Ascending aorta (tissue), 2 donors: ENCODE measurements at regions not wholly inside any gene's neighbourhood (a gene's known extent, or its start where the extent isn't known, plus 50 kb on each side); places are given as distances from the start of the nearest gene placed in this dataset.

Experiments
- DNase-seq, 2 donors: peaks; one replicate each; pipeline ENCODE4 v3.0.0-alpha.2; 2019; ENCODE audit warnings: low spot score in 2 of 2
- H3K27ac ChIP-seq, 2 donors: fragments of 200-600 bp; sonication (generic); one replicate each; pipeline ENCODE4 v1.5.1; 2016 to 2017; ENCODE audit warnings: mild to moderate bottlenecking in 1 of 2
- H3K27me3 ChIP-seq: fragments of 200-600 bp; sonication (generic); one replicate; pipeline ENCODE4 v1.5.1; 2017
- H3K36me3 ChIP-seq, 2 donors: fragments of 200-600 bp; sonication (generic); one replicate each; pipeline ENCODE4 v1.5.1; 2016
- H3K4me1 ChIP-seq, 2 donors: fragments of 200-600 bp; sonication (generic); one replicate each; pipeline ENCODE4 v1.5.1; 2016 to 2017; ENCODE audit warnings: mild to moderate bottlenecking in 1 of 2
- H3K4me3 ChIP-seq, 2 donors: fragments of 200-600 bp; sonication (generic); one replicate each; pipeline ENCODE4 v1.5.1; 2016 to 2017; ENCODE audit warnings: mild to moderate bottlenecking in 1 of 2
- H3K9me3 ChIP-seq, 2 donors: fragments of 200-600 bp; sonication (generic); one replicate each; pipeline ENCODE4 v1.5.1; 2016
- CTCF ChIP-seq, 3 experiments: fragments of 200-600 bp in 2 of 3; fragments of 450-650 bp in 1 of 3; sonication (generic) in 2 of 3; IDR thresholded peaks; one replicate each; pipeline ENCODE4 v1.5.1; 2016 to 2019; ENCODE audit warnings: antibody characterized with exemption in 3 of 3, mild to moderate bottlenecking in 1 of 3, moderate library complexity in 1 of 3
- intact Hi-C: fragments of 100-400 bp; cut with DNase I; formaldehyde crosslinking; loops from one replicate; pipeline ENCODE4 v1.15.1; 2023

DNA sequence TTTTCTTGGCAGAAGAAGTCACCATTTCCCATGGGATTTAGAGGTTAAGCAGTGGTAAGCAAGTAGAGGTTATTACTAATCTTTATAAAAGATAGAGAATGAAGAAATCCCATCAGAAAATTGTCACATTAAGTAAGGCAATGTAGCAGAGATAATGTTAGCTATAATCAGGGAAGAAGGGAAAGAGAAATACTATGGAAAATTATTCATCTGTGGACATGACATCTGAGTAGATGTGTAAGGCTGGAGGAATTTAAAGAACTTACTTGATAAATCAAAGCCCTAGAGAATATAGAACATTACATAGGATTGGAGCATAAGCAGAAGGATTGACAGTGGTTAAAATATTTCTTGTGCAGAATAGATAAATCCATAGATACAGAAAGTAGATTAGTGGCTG is 553.1 kb upstream of the CBLB start:
- TF ChIP-seq CTCF (IDR thresholded peaks at IDR 0.05): no peak
- no peaks in the 10 kb centered on the region for H3K36me3 ChIP-seq
- no peak overlapping the region for H3K4me3 ChIP-seq
- H3K9me3 ChIP-seq: no peaks in the 10 kb centered on the region
- H3K4me1 ChIP-seq: no peaks in the 10 kb centered on the region
- H3K27me3 ChIP-seq: no peaks in the 10 kb centered on the region
- no peak for DNase-seq
- no peak overlapping the region for H3K27ac ChIP-seq
- intact Hi-C loops: no loop called here

DNA sequence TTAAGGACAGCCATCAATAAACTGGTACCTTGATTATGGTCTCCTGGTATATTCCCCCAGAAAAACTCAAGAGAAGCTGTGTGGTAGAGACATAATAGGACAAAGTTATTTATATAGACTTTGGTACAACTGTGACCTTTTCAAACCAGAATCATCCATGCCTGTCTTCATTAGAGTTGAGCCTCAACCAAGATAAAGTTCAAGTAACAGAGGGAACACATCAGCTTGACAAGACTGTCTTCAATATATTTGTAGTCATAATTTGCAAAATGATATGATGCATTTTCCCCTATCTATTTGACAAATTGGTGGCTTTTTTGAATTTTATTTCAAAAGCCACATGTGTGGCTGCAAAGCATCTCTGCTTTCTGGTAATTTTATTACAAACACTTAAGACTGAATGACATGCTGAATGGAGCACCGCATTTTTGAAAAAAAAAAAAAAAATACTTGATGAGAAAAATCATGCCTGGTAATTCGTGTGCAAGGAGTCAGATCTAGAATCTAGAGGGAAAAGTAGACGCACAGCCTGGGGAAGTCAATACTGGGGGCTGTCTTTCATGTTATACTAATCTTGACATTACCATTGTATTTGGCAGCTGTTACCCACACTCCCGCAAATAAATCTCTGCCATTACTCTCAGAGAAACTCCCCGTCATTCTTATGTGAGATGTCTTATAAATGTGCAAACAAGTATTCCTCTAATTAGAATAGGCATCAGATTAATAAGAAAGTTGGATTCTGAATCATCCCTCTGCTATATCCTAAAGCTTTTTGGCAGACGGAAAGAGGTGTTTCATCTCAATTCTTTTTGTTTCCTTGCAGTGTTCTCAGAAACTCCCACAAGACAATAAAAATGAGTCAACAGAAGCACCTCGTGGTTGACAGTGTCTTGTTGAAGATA is 554.8 kb upstream of the CBLB start:
- no peaks in the 10 kb centered on the region for H3K4me1 ChIP-seq
- no peaks in the 10 kb centered on the region for H3K36me3 ChIP-seq
- H3K4me3 ChIP-seq: no peak overlapping the region
- no peak for DNase-seq
- intact Hi-C loops: no loop called here
- H3K27ac ChIP-seq: no peak overlapping the region
- H3K9me3 ChIP-seq: no peaks in the 10 kb centered on the region
- no peaks in the 10 kb centered on the region for H3K27me3 ChIP-seq
- no peak for TF ChIP-seq CTCF (IDR thresholded peaks at IDR 0.05)

- H3K9me3 ChIP-seq: no peaks in the 10 kb centered on the region
- H3K27ac ChIP-seq: no peak overlapping the region
- DNase-seq: no peak
- H3K27me3 ChIP-seq: no peaks in the 10 kb centered on the region
- TF ChIP-seq CTCF (IDR thresholded peaks at IDR 0.05): no peak
- intact Hi-C loops: no loop called here
- H3K4me1 ChIP-seq: no peaks in the 10 kb centered on the region
- H3K4me3 ChIP-seq: no peak overlapping the region
- H3K36me3 ChIP-seq: no peaks in the 10 kb centered on the region
Measured at GRCh38 chr3:106425026-106425425, 556.2 kb upstream of the CBLB start.

- Histone ChIP-seq H3K4me1 (no peaks in the 10 kb centered on the region), H3K27ac (no peak overlapping the region), H3K9me3 (no peaks in the 10 kb centered on the region), H3K4me3 (no peak overlapping the region), H3K27me3 (no peaks in the 10 kb centered on the region), H3K36me3 (no peaks in the 10 kb centered on the region)
- intact Hi-C loops: no loop called here
- DNase-seq: no peak
- TF ChIP-seq CTCF (IDR thresholded peaks at IDR 0.05): no peak
Measured at GRCh38 chr3:106425916-106426315, 557.1 kb upstream of the CBLB start.

DNA sequence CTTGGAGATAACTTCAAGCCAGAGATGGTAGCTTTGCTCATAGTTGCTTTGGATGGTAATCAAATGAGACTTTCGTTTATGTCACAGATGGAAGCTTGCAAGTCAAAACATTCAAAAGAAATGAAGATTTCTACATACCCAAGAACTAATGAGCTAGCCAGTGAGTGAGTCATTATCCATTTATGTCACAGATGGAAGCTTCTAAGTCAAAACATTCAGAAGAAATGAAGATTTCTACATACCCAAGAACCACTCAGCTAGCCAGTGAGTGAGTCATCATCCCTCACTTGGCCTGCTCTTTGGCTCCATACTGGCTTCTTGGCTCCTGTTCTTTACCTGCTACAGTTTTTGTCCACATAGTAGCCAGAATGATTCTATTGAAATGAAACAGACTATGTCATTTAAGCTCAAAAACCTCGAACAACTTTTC is 559.8 kb upstream of the CBLB start:
- Histone ChIP-seq H3K9me3 (no peaks in the 10 kb centered on the region), H3K4me1 (no peaks in the 10 kb centered on the region), H3K36me3 (no peaks in the 10 kb centered on the region), H3K27me3 (no peaks in the 10 kb centered on the region), H3K4me3 (no peak overlapping the region), H3K27ac (no peak overlapping the region)
- DNase-seq: peak in 1 of 2 donors; percentile 75
- no peak for TF ChIP-seq CTCF (IDR thresholded peaks at IDR 0.05)
- intact Hi-C loops: no loop called here
